IMR-90 (cell line): ENCODE measurements at regions not wholly inside any gene's neighbourhood (a gene's known extent, or its start where the extent isn't known, plus 50 kb on each side); places are given as distances from the start of the nearest gene placed in this dataset.

ENCODE experiments used
- ATAC-seq: fragments of 200-7000 bp; cut with Tn5 transposase; 2 replicates; pipeline ENCODE4 v1.9.1; 2020; ENCODE audit warnings: low read depth, mild to moderate bottlenecking, moderate library complexity
- BruUV-seq: library from RNA; stranded (reverse); fragments of 400-500 nt; replicated peaks from 2 replicates; lab custom pipeline; 2021; lab: Mats Ljungman, UMichigan
- CTCF ChIA-PET: fragments of 300-600 bp; formaldehyde crosslinking; extraction: SDS; loops from one replicate; lab custom pipeline; 2021; ENCODE audit warnings: antibody characterized with exemption; lab: Yijun Ruan, JAX
- POLR2A ChIA-PET: fragments of 300-600 bp; sonication (Branson Sonifier 250); formaldehyde crosslinking; loops from one replicate; lab custom pipeline; 2022; ENCODE audit warnings: antibody characterized with exemption; ENCODE audit not compliant: unreplicated experiment; lab: Charles Lee
- DNase-seq: peaks from one replicate; pipeline ENCODE4 v3.0.0; 2013
- H2AFZ ChIP-seq: replicated peaks from 2 replicates; pipeline ENCODE3; 2013; ENCODE audit warnings: low read length, mild to moderate bottlenecking; ENCODE audit not compliant: poor library complexity
- H2AK5ac ChIP-seq: 2 replicates; pipeline ENCODE4 v1.6.1; 2013; ENCODE audit warnings: low read depth, low read length, inconsistent platforms
- H2AK9ac ChIP-seq: replicated peaks from 2 replicates; pipeline ENCODE3; 2013; ENCODE audit warnings: mild to moderate bottlenecking, low read depth, low read length, moderate library complexity; ENCODE audit not compliant: poor library complexity
- H2BK120ac ChIP-seq: 2 replicates; pipeline ENCODE4 v1.6.1; 2013; ENCODE audit warnings: low read depth, low read length, inconsistent platforms
- H2BK15ac ChIP-seq: 3 replicates; pipeline ENCODE4 v1.6.1; 2013; ENCODE audit warnings: low read depth, low read length, inconsistent platforms
- H2BK20ac ChIP-seq: 2 replicates; pipeline ENCODE4 v1.6.1; 2013; ENCODE audit warnings: low read depth, mild to moderate bottlenecking, inconsistent platforms, low read length, moderate library complexity
- H2BK5ac ChIP-seq: 2 replicates; pipeline ENCODE4 v1.6.1; 2013; ENCODE audit warnings: mild to moderate bottlenecking, low read depth, low read length, inconsistent platforms; ENCODE audit not compliant: poor library complexity, severe bottlenecking
- H3K14ac ChIP-seq: replicated peaks from 2 replicates; pipeline ENCODE4 v1.6.1; 2013; ENCODE audit warnings: low read depth, low read length, inconsistent platforms
- H3K18ac ChIP-seq: 2 replicates; pipeline ENCODE4 v1.6.1; 2013; ENCODE audit warnings: low read depth, low read length, control low read depth
- H3K23ac ChIP-seq: 2 replicates; pipeline ENCODE4 v1.6.1; 2013; ENCODE audit warnings: low read depth, low read length, inconsistent platforms
- H3K27ac ChIP-seq: 2 replicates; pipeline ENCODE4 v1.5.1; 2013; ENCODE audit warnings: mild to moderate bottlenecking, control low read depth, low read length; ENCODE audit not compliant: insufficient read depth
- H3K27me3 ChIP-seq: 2 replicates; pipeline ENCODE4 v1.6.1; 2013; ENCODE audit warnings: low read length; ENCODE audit not compliant: control insufficient read depth, insufficient read depth
- H3K36me3 ChIP-seq: 2 replicates; pipeline ENCODE4 v1.6.1; 2013; ENCODE audit warnings: low read length, mixed read lengths; ENCODE audit not compliant: control insufficient read depth, insufficient read depth
- H3K4ac ChIP-seq: 2 replicates; pipeline ENCODE4 v1.6.1; 2013; ENCODE audit warnings: low read depth, low read length, inconsistent platforms
- H3K4me1 ChIP-seq: 2 replicates; pipeline ENCODE4 v1.6.1; 2013; ENCODE audit warnings: low read length, mixed read lengths; ENCODE audit not compliant: control insufficient read depth, insufficient read depth
- H3K4me2 ChIP-seq: 2 replicates; pipeline ENCODE4 v1.6.1; 2013; ENCODE audit warnings: low read depth, mild to moderate bottlenecking, control low read depth, low read length, moderate library complexity
- H3K4me3 ChIP-seq: 2 replicates; pipeline ENCODE4 v1.5.1; 2013; ENCODE audit warnings: low read depth, mild to moderate bottlenecking, control low read depth, low read length, moderate library complexity; ENCODE audit not compliant: insufficient read depth
- H3K56ac ChIP-seq: 2 replicates; pipeline ENCODE4 v1.6.1; 2013; ENCODE audit warnings: low read length, inconsistent platforms; ENCODE audit not compliant: insufficient read depth; ENCODE audit errors: extremely low read depth
- H3K79me1 ChIP-seq, 2 experiments: 2 replicates each; pipeline ENCODE4 v1.6.1; 2013; ENCODE audit warnings: low read length in 2 of 2, inconsistent platforms in 1 of 2, low read depth in 1 of 2
- H3K9ac ChIP-seq: 2 replicates; pipeline ENCODE4 v1.6.1; 2013; ENCODE audit warnings: low read depth, low read length, control low read depth
- H3K9me1 ChIP-seq: 2 replicates; pipeline ENCODE4 v1.6.1; 2013; ENCODE audit warnings: low read length, inconsistent platforms; ENCODE audit not compliant: insufficient read depth
- H3K9me3 ChIP-seq: 2 replicates; pipeline ENCODE4 v1.6.1; 2013; ENCODE audit warnings: low read length; ENCODE audit not compliant: control insufficient read depth, insufficient read depth
- H4K20me1 ChIP-seq: 2 replicates; pipeline ENCODE4 v1.6.1; 2013; ENCODE audit warnings: low read length, inconsistent platforms; ENCODE audit not compliant: insufficient read depth
- H4K5ac ChIP-seq: 2 replicates; pipeline ENCODE4 v1.6.1; 2013; ENCODE audit warnings: mild to moderate bottlenecking, low read depth, low read length, control low read depth
- H4K8ac ChIP-seq, 2 experiments: 2 replicates each; pipeline ENCODE4 v1.6.1; 2013; ENCODE audit warnings: low read depth in 2 of 2, low read length in 2 of 2, control low read depth in 1 of 2, inconsistent platforms in 1 of 2
- H4K91ac ChIP-seq: 2 replicates; pipeline ENCODE4 v1.6.1; 2013; ENCODE audit warnings: low read depth, low read length, inconsistent platforms; ENCODE audit not compliant: insufficient read depth
- BHLHE40 ChIP-seq: fragments of 150-350 bp; IDR thresholded peaks from 2 replicates; pipeline ENCODE4 v1.6.1; 2016; ENCODE audit warnings: mild to moderate bottlenecking, low read depth, low read length
- CHD1 ChIP-seq: IDR thresholded peaks from 2 replicates; pipeline ENCODE4 v1.6.1; 2012; ENCODE audit warnings: low read depth, low read length, improper control_type of control experiment
- ELK1 ChIP-seq: fragments of 150-350 bp; IDR thresholded peaks from 2 replicates; pipeline ENCODE4 v1.6.1; 2016; ENCODE audit warnings: low read depth, mild to moderate bottlenecking, low read length, moderate library complexity, borderline replicate concordance
- FOS ChIP-seq: fragments of 150-350 bp; IDR thresholded peaks from 2 replicates; pipeline ENCODE4 v1.6.1; 2016; ENCODE audit warnings: low read depth, low read length
- MAFK ChIP-seq: IDR thresholded peaks from 2 replicates; pipeline ENCODE4 v1.6.1; 2012; ENCODE audit warnings: low read depth, low read length, improper control_type of control experiment
- MAZ ChIP-seq: IDR thresholded peaks from 2 replicates; pipeline ENCODE4 v1.6.1; 2012; ENCODE audit warnings: low read depth, mild to moderate bottlenecking, low read length, improper control_type of control experiment, moderate library complexity, borderline replicate concordance
- NFE2L2 ChIP-seq: fragments of 150-350 bp; IDR thresholded peaks from 2 replicates; pipeline ENCODE4 v1.6.1; 2016; ENCODE audit warnings: low read depth, mild to moderate bottlenecking, low read length
- POLR2A ChIP-seq: IDR thresholded peaks from 2 replicates; pipeline ENCODE4 v1.6.1; 2012; ENCODE audit warnings: mild to moderate bottlenecking, low read depth, low read length
- RCOR1 ChIP-seq: IDR thresholded peaks from 2 replicates; pipeline ENCODE4 v1.6.1; 2012; ENCODE audit warnings: mild to moderate bottlenecking, low read length, improper control_type of control experiment; ENCODE audit not compliant: insufficient replicate concordance
- RFX5 ChIP-seq: IDR thresholded peaks from 2 replicates; pipeline ENCODE4 v1.8.0; 2012; ENCODE audit warnings: low read depth, mild to moderate bottlenecking, low read length, moderate library complexity
- USF2 ChIP-seq: fragments of 150-350 bp; IDR thresholded peaks from 2 replicates; pipeline ENCODE4 v1.6.1; 2017; ENCODE audit warnings: mild to moderate bottlenecking, antibody characterized with exemption, low read length, low read depth
- WGBS, 2 experiments: methylation state at CpG; one replicate each; pipeline versions ENCODE4 v1.1.5 to v1.1.7; 2013; ENCODE audit warnings: missing lambda C conversion rate in 2 of 2; ENCODE audit not compliant: insufficient read length in 1 of 2; ENCODE audit errors: extremely low coverage in 2 of 2; 5-methylcytosine and 5-hydroxymethylcytosine counted together
- dilution Hi-C: fragments of 300-500 bp; cut with HindIII; formaldehyde crosslinking; loops from one replicate; pipeline ENCODE4 v1.14.3; 2018; ENCODE audit warnings: low sequenced_read_pairs; ENCODE audit not compliant: unreplicated experiment
- in situ Hi-C: fragments of 300-500 bp; cut with MboI; formaldehyde crosslinking; loops from 3 replicates; pipeline ENCODE4 v1.14.3; 2019; ENCODE audit warnings: low sequenced_read_pairs, inconsistent platforms, mixed read lengths
- intact Hi-C: fragments of 100-400 bp; cut with micrococcal nuclease; formaldehyde crosslinking; loops from 2 replicates; pipeline ENCODE4 v1.10.0; 2022
- TF ChIP-seq, protein P1 (sequence below): conservative IDR thresholded peaks from 2 replicates; pipeline ENCODE4 v1.5.1; 2012; ENCODE audit warnings: mild to moderate bottlenecking, low read depth, low read length, improper control_type of control experiment

DNA sequence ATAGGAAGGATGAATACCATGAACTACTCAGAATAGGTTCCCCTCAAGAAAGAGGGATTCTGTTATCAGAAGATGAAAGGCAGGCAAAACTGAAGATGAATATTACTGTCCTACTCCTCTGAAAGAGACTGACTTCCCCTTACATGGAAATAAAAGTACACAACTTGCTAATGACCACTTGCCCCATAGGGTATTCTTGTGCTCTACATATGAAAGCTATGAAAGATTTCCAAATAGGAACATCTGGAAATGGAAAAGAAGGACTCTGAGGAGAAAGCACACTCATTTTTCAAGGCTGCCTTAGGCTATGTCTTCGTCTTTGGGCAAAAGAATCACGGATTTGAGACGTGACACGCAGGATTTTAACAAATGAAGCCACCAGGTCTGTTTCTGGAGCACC lies 170.1 kb upstream of the DAB1 start:
- H2BK15ac ChIP-seq: no peak overlapping the region
- WGBS, 2 experiments: 83% methylated on average over 2 of the region's 4 CpGs; no CpG with 5 or more reads in 1 of the 2 experiments
- no peak overlapping the region for H2BK20ac ChIP-seq
- CTCF ChIA-PET: no interaction called here
- no peak overlapping the region for H3K9ac ChIP-seq
- H3K27me3 ChIP-seq: no peaks in the 10 kb centered on the region; the same call in 1 of the 2 replicates
- no peak overlapping the region for H3K23ac ChIP-seq
- TF ChIP-seq FOS (no peak), RCOR1 (no peak), USF2 (no peak), RFX5 (no peak), NFE2L2 (no peak), POLR2A (no peak), MAFK (no peak), CHD1 (no peak), MAZ (no peak), ELK1 (no peak), BHLHE40 (no peak)
- TF ChIP-seq, protein P1, sequence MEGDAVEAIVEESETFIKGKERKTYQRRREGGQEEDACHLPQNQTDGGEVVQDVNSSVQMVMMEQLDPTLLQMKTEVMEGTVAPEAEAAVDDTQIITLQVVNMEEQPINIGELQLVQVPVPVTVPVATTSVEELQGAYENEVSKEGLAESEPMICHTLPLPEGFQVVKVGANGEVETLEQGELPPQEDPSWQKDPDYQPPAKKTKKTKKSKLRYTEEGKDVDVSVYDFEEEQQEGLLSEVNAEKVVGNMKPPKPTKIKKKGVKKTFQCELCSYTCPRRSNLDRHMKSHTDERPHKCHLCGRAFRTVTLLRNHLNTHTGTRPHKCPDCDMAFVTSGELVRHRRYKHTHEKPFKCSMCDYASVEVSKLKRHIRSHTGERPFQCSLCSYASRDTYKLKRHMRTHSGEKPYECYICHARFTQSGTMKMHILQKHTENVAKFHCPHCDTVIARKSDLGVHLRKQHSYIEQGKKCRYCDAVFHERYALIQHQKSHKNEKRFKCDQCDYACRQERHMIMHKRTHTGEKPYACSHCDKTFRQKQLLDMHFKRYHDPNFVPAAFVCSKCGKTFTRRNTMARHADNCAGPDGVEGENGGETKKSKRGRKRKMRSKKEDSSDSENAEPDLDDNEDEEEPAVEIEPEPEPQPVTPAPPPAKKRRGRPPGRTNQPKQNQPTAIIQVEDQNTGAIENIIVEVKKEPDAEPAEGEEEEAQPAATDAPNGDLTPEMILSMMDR: no peak
- no peak overlapping the region for H2AK9ac ChIP-seq
- H4K20me1 ChIP-seq: no peaks in the 10 kb centered on the region
- H4K5ac ChIP-seq: no peak overlapping the region
- H2AK5ac ChIP-seq: no peak overlapping the region
- no peak overlapping the region for H2AFZ ChIP-seq
- H2BK5ac ChIP-seq: no peak overlapping the region
- no peak overlapping the region for H3K18ac ChIP-seq
- H3K56ac ChIP-seq: no peak overlapping the region
- H3K4me1 ChIP-seq: no peaks in the 10 kb centered on the region
- ATAC-seq (no peak), DNase-seq (no peak)
- H3K4me2 ChIP-seq: no peak overlapping the region
- intact Hi-C loops (no loop called here), dilution Hi-C loops (no loop called here), in situ Hi-C loops (no loop called here)
- BruUV-seq: no TSS peak
- no peak overlapping the region for H2BK120ac ChIP-seq
- no peaks in the 10 kb centered on the region for H3K9me1 ChIP-seq
- no peak overlapping the region for H3K4me3 ChIP-seq
- no peak overlapping the region for H3K4ac ChIP-seq
- no peaks in the 10 kb centered on the region for H3K79me1 ChIP-seq
- no peaks in the 10 kb centered on the region for H3K9me3 ChIP-seq
- H4K91ac ChIP-seq: no peak overlapping the region
- H3K14ac ChIP-seq: no peak overlapping the region
- POLR2A ChIA-PET: no interaction called here
- no peaks in the 10 kb centered on the region for H3K36me3 ChIP-seq
- H4K8ac ChIP-seq: no peak overlapping the region
- H3K27ac ChIP-seq: no peak overlapping the region
